T-helper 1 cell treated with Interleukin-12 subunit alpha and Interleukin-12 subunit beta and Interleukin-4 antibody, amounts not matched to agents 30 μg/mL and 1 μg/mL, for 36 hours (primary cell): ENCODE measurements at regions not wholly inside any gene's neighbourhood (a gene's known extent, or its start where the extent isn't known, plus 50 kb on each side); places are given as distances from the start of the nearest gene placed in this dataset.

Experiments used
- H3K27ac Mint-ChIP-seq: one replicate; pipeline ENCODE4 v1.8.0; 2021; ENCODE audit warnings: mild to moderate bottlenecking, mixed read lengths
- H3K27me3 Mint-ChIP-seq: one replicate; pipeline ENCODE4 v1.8.0; 2021; ENCODE audit warnings: low read depth, mixed read lengths
- H3K36me3 Mint-ChIP-seq: one replicate; pipeline ENCODE4 v1.8.0; 2021; ENCODE audit warnings: low read depth, mixed read lengths
- H3K4me1 Mint-ChIP-seq: one replicate; pipeline ENCODE4 v1.8.0; 2021; ENCODE audit warnings: low read depth, mixed read lengths
- H3K4me3 Mint-ChIP-seq: one replicate; pipeline ENCODE4 v1.8.0; 2021; ENCODE audit warnings: mild to moderate bottlenecking, moderate library complexity, mixed read lengths
- H3K9me3 Mint-ChIP-seq: one replicate; pipeline ENCODE4 v1.8.0; 2021; ENCODE audit warnings: mixed read lengths

DNA sequence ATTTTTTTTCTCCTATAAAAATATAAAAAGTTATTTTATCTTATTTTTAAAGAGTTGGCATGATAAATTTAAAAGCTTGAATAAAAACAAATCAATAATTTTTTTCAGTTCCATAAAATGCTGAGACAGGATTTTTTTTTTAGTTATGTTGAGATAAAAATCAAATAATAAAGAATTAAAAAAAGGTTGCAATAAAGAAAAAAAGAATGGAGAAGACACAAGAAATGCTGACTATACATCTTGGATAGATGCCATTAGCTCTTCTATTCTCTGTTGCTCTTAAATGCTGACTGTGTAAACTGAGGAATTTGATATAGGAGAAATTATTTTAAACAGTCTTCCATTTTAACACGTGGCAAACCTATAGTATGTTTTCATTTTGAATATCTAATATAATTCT is 2298.5 kb downstream of the MRPL39 start:
- Mint-ChIP-seq H3K4me3 (no peak overlapping the region), H3K9me3 (no peaks in the 10 kb centered on the region), H3K27me3 (no peaks in the 10 kb centered on the region), H3K27ac (no peak overlapping the region), H3K4me1 (no peaks in the 10 kb centered on the region), H3K36me3 (no peaks in the 10 kb centered on the region)

GRCh38 chr21:23307065-23307464 is 2300.2 kb downstream of the MRPL39 start:
- Mint-ChIP-seq H3K4me3 (no peak overlapping the region), H3K36me3 (no peaks in the 10 kb centered on the region), H3K9me3 (no peaks in the 10 kb centered on the region), H3K4me1 (no peaks in the 10 kb centered on the region), H3K27ac (no peak overlapping the region), H3K27me3 (no peaks in the 10 kb centered on the region)

DNA sequence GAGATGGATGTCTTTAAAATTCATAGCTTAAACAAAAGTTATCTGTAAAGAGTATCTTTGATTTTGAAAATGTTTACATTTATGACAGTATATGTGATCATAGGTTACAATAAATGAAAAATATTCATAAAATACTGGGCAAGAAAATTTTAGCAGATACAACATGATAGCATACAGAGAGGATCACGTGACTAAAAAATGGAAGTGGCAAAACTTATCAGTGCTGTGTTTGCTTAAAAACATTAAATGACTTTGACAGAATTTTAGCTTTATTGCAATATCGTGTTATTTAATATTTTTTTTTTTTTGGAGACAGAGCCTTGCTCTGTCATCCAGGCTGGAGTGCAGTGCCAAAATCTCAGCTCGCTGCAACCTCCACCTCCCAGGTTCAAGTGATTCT is 2294.1 kb downstream of the NCAM2 start:
- Mint-ChIP-seq H3K27me3 (no peaks in the 10 kb centered on the region), H3K36me3 (no peaks in the 10 kb centered on the region), H3K27ac (no peak overlapping the region), H3K4me3 (no peak overlapping the region), H3K9me3 (peaks cover 5% of the 10 kb centered on the region), H3K4me1 (no peaks in the 10 kb centered on the region)

GRCh38 chr21:23281917-23282316 is 2283.7 kb downstream of the NCAM2 start:
- Mint-ChIP-seq H3K4me1 (no peaks in the 10 kb centered on the region), H3K4me3 (no peak overlapping the region), H3K36me3 (no peaks in the 10 kb centered on the region), H3K27ac (no peak overlapping the region), H3K27me3 (no peaks in the 10 kb centered on the region), H3K9me3 (peaks cover 13% of the 10 kb centered on the region)

DNA sequence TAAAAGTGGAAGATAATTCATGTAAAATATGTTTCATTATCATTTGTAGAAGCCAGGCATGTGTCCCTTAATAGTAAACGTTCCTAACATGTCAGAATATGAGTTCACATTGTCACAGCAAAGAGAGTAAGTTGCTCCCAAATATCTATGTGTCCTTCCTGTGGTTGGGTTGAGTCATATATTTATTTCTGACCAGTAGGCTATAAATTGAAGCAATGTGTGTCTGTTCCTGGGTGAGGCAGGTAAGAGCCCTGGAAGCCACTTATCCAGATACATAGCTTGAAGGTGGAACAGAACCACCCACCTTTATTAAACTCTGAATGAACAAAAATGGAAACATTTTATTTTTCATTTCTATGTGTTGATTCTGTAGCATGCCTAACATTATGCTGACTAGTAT is 2251.6 kb downstream of the NCAM2 start:
- H3K4me1 Mint-ChIP-seq, result no peaks in the 10 kb centered on the region
- no peak overlapping the region for H3K27ac Mint-ChIP-seq
- no peaks in the 10 kb centered on the region for H3K36me3 Mint-ChIP-seq
- no peaks in the 10 kb centered on the region for H3K9me3 Mint-ChIP-seq
- H3K4me3 Mint-ChIP-seq, result no peak overlapping the region
- H3K27me3 Mint-ChIP-seq, result no peaks in the 10 kb centered on the region

DNA sequence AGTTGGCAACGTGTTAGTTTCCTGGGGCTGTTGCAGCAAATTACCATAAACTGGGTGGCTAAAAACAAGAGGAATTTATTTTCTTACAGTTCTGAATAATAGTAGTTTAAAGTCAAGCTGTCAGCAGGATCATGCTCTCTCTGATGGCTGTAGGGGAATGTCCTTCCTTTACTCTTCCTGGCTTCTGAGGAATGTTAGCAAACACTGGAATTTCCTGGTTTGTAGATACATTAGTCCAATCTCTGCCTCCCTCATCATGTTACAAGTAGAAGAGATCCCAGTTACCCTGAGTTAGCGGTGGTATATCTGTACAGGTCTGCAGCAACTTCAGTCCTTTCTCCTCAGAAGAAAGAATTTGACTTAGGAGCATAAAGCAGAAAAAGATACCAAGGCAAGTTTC is 2249.1 kb downstream of the NCAM2 start:
- no peak overlapping the region for H3K27ac Mint-ChIP-seq
- no peaks in the 10 kb centered on the region for H3K4me1 Mint-ChIP-seq
- no peaks in the 10 kb centered on the region for H3K27me3 Mint-ChIP-seq
- no peaks in the 10 kb centered on the region for H3K36me3 Mint-ChIP-seq
- no peak overlapping the region for H3K4me3 Mint-ChIP-seq
- H3K9me3 Mint-ChIP-seq, result no peaks in the 10 kb centered on the region

- H3K27me3 Mint-ChIP-seq, result no peaks in the 10 kb centered on the region
- H3K4me1 Mint-ChIP-seq, result no peaks in the 10 kb centered on the region
- H3K4me3 Mint-ChIP-seq, result no peak overlapping the region
- H3K9me3 Mint-ChIP-seq, result no peaks in the 10 kb centered on the region
- H3K36me3 Mint-ChIP-seq, result no peaks in the 10 kb centered on the region
- no peak overlapping the region for H3K27ac Mint-ChIP-seq
Observed at GRCh38 chr21:23245255-23245654, 2247.0 kb downstream of the NCAM2 start.

DNA sequence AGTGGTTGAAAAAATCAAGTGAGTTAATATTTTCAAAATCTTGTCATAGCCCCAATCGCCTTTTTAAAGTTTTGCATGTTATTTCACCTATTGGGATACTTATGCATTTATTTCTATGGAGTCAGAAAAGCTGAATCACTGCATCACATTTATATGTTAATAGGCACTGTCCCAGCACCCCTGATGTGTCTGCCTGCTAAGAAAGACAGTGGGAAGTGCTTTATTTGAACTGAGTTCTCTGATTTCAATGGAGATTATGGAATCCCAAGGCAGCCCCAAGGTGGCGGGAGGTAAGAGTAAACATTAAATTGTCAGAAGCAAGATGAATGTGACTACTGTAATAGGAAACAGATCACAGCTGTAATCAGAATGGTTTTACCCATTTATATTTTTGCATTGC is 2225.7 kb downstream of the NCAM2 start:
- Mint-ChIP-seq H3K27me3 (no peaks in the 10 kb centered on the region), H3K4me1 (no peaks in the 10 kb centered on the region)

DNA sequence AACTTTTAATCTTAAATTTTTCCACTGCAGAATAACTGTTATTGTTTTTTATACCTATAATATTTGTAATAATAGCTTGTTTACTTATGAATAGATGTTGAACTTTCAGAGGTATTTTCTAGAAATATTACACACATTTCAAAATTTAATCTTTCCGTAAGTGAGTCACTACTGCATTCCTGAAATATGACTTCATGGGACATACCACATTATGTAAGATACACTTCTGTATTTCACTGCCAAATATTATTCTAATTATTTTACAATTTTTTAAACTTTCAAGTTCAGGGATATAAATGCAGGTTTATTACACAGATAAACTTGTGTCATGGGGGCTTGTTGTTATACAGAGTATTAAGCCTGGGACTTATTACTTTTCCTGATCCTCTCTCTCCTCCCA is 2220.5 kb downstream of the NCAM2 start:
- Mint-ChIP-seq H3K4me3 (no peak overlapping the region), H3K27me3 (no peaks in the 10 kb centered on the region), H3K27ac (no peak overlapping the region), H3K9me3 (peaks cover 5% of the 10 kb centered on the region), H3K4me1 (no peaks in the 10 kb centered on the region), H3K36me3 (no peaks in the 10 kb centered on the region)

More for the DNA sequence above, 2225.7 kb downstream of the NCAM2 start:
- no peaks in the 10 kb centered on the region for H3K9me3 Mint-ChIP-seq
- no peak overlapping the region for H3K27ac Mint-ChIP-seq
- no peaks in the 10 kb centered on the region for H3K36me3 Mint-ChIP-seq
- H3K4me3 Mint-ChIP-seq, result no peak overlapping the region

- Mint-ChIP-seq H3K27me3 (no peaks in the 10 kb centered on the region), H3K27ac (no peak overlapping the region), H3K36me3 (no peaks in the 10 kb centered on the region), H3K9me3 (peaks cover 8% of the 10 kb centered on the region), H3K4me1 (no peaks in the 10 kb centered on the region), H3K4me3 (no peak overlapping the region)
Observed at GRCh38 chr21:23217597-23217996, 2219.4 kb downstream of the NCAM2 start.

DNA sequence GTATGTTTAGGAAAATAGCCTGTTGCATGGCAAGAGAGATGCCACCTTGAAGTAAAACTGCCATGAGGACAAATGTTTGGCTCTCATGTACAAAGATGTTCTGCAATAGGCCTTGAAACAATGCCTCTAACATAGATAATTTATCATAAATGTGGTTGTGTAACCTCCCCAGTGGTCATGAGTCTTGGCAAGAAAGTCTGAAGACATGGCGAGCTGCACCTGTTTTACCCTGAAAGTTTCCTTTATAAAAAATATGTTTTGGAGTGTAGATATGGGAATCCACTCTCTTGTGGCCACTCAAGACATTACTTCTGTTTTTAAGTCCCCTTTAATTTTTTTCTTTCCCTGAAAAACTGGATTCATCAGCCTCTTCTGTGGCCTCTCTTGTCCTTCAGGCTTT is 2217.1 kb downstream of the NCAM2 start:
- no peaks in the 10 kb centered on the region for H3K36me3 Mint-ChIP-seq
- no peak overlapping the region for H3K4me3 Mint-ChIP-seq
- no peak overlapping the region for H3K27ac Mint-ChIP-seq
- no peaks in the 10 kb centered on the region for H3K27me3 Mint-ChIP-seq
- no peaks in the 10 kb centered on the region for H3K4me1 Mint-ChIP-seq
- H3K9me3 Mint-ChIP-seq, result peaks cover 8% of the 10 kb centered on the region
